ENCODE measurements at regions not wholly inside any gene's neighbourhood (a gene's known extent, or its start where the extent isn't known, plus 50 kb on each side); places are given as distances from the start of the nearest gene placed in this dataset.

- DNase-seq (ENCODE audit: insufficient read length, low spot score): no peak
- no peak for FAIRE-seq
Observed at GRCh38 chr5:122713041-122713440, 61.8 kb upstream of the SNX2 start.

GRCh38 chr5:122715095-122715494 lies 59.8 kb upstream of the SNX2 start:
- DNase-seq (ENCODE audit: insufficient read length, low spot score) (no peak), FAIRE-seq (no peak)

GRCh38 chr5:122718611-122719010 lies 56.3 kb upstream of the SNX2 start:
- FAIRE-seq: no peak
- DNase-seq (ENCODE audit: insufficient read length, low spot score): no peak

GRCh38 chr5:122719991-122720746 lies 54.7 kb upstream of the SNX2 start:
- DNase-seq (ENCODE audit: insufficient read length, low spot score): no peak
- peak; percentile 28 for FAIRE-seq

- FAIRE-seq: no peak
- DNase-seq (ENCODE audit: insufficient read length, low spot score): no peak
Observed at GRCh38 chr5:122721127-122721526, 53.8 kb upstream of the SNX2 start.

- FAIRE-seq (no peak), DNase-seq (ENCODE audit: insufficient read length, low spot score) (no peak)
Observed at GRCh38 chr5:122722341-122722740, 52.5 kb upstream of the SNX2 start.

- FAIRE-seq (peak; percentile 99), DNase-seq (ENCODE audit: insufficient read length, low spot score) (peak; percentile 45)
Observed at GRCh38 chr5:122723606-122724352, 51.1 kb upstream of the SNX2 start.
